ENCODE measurements at regions not wholly inside any gene's neighbourhood (a gene's known extent, or its start where the extent isn't known, plus 50 kb on each side); places are given as distances from the start of the nearest gene placed in this dataset.

DNA sequence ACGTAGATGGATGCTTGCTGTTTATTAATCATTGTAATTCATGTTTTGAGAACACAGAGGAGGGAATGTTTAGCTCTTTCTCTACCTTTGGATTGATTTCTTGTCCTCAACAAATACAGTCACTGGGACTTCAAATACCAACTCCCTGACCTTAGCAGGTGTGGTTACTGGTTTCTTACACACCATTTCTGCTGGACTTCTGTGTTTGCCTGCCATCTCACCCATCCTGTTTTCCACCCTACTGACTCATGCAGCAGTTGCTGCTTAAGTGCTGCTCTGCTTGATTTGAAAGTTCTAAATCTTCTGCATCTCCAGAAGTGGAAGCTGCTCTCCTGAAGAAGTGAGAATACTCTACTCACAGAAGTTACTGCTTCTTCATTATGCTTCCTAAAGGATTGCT lies 170.3 kb downstream of the ZPLD1 start:
- no peak for DNase-seq

DNA sequence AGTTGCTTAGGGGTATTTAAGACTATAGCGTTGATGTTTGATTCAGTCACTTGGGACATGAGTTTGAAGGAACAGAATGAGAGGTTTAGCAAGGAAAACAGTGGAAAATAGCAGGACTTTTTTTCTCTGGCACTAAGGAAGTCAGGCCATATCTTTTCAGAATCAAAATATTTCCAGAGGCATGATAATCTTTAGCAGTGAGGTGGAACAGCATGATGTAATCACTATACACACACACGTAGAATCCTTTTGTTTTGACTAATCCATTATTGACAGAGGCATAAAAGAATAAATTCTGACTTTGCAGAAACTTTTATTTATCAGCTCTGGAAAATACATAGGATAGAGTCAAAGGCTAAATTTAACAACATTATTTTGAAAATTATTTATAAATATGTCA lies 174.1 kb downstream of the ZPLD1 start:
- no peak for DNase-seq

DNA sequence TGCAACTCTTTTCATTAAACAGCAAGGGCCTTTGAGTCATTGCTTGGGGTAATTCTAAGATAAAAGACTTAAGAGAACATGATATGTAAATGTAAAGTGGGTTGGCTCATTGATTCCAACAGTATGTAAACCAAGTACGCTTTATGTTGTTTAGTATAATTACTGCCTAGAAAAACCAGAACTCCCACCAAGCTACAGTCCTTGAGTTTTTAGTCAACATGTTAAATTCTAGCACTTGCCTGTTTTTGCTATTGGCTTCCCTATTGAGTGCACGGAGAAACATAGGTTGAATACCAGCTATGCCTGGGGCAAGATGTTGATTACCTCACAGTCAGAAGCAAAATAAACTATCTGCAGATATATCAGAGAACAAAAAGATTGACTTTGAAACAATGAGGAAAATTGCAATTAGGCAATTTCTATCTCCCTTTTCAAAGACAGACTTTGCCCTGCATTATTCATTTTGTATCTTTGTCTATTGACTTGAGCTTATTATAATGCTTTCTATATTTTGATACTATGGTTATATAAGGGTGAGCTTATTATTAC lies 179.3 kb downstream of the ZPLD1 start:
- no peak for DNase-seq

DNA sequence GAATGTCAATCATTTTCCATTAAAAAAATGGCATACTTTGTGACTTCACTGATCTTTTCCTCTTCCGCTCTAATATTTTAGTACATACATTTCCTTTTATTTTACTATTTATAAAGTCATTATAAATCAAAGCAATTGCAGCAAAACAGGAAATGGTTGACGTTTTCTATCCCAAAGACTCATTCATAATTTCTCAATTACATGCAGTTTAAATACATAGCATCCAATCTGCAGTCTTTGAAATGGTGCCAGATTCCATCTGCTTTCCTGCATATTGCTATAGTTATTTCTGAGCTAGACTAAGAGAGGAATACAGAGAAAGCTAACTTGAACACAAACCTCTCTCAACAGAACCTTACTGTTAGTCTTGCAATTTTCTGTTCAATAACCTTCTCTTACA lies 179.8 kb downstream of the ZPLD1 start:
- no peak for DNase-seq

DNA sequence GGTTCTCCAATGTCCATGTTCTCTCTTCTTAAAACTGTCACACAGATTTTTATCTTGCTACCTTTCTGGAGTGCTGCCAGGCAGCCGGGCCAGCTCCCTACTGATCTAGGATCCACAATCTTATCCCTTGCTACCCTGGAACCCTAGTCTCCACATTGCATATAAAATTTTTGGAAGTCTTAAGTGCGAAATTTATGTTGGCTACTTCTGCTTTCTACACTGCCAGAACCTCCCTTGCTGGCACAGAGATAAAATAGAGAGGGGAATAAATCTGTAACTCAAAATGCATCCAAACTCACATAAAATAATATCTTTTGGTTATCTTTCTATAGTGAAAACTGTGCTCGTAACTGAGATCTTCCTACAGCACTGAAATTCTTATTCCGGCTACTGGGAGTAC lies 182.6 kb downstream of the ZPLD1 start:
- DNase-seq: no peak

DNA sequence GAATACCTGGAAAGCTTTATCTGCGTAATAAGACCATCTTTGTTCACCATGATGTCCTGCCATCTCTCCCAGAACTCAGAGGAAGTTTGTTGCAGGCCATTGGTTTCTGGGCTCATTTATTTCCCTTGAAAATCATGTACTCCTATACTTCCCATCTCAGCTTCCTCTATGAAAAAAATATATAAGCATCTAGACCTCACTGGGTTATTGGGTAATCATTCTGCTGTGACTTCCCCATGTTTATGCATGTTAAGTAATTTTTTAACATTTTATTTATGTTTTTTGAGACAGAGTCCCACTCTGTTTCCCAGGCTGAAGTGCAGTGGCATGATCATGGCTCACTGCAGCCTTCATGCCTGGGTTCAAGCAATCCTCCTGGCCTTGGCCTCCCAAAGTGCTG lies 184.5 kb downstream of the ZPLD1 start:
- no peak for DNase-seq

DNA sequence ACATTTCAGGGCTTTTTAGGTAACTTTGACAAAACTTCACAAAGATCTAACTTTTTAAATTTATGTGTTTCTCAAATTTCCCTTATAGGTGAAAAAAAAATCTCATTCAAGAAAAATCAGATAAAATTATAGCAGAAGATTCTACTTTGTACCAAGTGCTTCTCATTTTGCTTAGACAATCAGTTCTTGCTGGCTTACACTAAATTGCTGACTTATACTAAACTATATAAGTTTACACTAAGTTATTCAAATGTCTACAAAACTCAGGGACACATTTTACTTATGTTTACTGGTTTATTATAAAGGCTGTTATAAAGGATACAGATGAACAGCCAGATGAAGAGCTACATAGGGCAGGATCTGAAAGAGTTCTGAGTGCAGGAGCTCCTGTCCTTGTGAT lies 195.1 kb downstream of the ZPLD1 start:
- DNase-seq: no peak

DNA sequence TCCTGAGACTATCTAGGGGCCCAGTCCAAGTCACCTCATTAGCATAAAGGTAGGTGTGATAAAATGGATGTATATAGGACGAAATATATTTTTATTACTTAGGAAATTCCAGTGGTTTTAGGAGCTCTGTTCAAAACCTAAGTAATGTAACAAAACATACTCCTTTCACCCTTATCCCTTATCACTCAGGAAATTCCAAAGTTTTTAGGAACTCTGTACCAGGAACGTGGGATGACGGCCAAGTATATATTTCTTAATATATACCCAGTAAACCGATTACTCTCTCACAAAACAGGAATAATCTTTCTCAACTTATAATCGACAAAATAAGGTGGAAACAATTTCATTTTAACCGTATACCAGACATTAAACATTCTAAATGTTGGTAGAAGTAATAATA lies 195.7 kb downstream of the ZPLD1 start:
- no peak for DNase-seq

DNA sequence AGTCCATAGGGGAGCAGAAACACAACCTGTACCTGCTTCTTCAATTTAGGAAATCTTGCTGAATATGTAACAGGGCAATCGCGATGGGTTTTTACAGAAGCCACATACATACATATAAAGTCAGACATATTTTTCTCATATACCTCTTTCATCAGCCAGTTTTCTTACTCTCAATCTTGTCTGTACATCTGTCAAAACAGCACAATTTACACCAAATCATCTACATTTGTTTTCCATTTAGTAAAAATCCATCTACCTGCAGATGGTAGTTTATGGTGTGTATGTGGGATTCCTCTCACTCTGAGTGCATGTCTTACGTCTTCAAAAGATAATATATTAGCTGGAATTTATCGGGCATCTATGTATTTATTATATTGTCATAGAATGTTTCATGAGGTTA lies 208.7 kb downstream of the ZPLD1 start:
- DNase-seq: no peak

DNA sequence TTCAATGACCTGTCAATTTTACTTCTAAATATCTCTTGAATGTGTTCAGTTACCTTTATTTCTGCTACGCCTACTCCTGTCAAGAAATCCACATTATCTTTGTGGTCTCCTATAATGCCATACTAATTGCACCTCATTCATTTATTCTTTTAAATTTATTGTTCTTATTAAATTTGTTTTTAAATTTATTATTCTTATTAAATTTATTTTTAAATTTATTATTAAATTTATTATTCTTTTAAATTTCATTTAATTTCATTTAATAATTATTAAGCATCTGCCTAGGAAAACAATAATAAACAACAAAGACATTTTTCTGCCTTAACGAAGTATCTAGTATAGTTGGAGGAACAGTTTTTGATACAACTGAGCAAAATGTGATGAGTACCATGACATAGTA lies 211.7 kb downstream of the ZPLD1 start:
- no peak for DNase-seq

DNA sequence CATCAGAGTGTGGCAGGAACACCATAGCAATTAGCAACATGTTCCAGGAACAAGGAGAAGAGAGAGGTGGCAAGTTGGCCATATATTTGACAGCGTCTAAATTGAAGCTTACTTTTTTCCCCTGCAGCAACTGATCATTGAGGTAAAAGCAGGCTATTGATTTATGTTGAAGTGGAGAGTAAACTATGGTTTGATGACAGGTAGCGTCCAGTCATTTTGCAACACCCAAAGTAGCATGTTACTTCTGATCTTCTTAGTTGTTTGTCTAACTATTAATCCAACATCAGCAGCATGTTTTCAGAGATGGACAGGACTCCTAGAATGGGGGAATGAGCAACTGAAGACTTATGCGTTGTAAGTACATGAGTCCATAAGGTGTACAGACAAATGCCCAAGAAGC lies 225.8 kb downstream of the ZPLD1 start:
- DNase-seq: no peak

DNA sequence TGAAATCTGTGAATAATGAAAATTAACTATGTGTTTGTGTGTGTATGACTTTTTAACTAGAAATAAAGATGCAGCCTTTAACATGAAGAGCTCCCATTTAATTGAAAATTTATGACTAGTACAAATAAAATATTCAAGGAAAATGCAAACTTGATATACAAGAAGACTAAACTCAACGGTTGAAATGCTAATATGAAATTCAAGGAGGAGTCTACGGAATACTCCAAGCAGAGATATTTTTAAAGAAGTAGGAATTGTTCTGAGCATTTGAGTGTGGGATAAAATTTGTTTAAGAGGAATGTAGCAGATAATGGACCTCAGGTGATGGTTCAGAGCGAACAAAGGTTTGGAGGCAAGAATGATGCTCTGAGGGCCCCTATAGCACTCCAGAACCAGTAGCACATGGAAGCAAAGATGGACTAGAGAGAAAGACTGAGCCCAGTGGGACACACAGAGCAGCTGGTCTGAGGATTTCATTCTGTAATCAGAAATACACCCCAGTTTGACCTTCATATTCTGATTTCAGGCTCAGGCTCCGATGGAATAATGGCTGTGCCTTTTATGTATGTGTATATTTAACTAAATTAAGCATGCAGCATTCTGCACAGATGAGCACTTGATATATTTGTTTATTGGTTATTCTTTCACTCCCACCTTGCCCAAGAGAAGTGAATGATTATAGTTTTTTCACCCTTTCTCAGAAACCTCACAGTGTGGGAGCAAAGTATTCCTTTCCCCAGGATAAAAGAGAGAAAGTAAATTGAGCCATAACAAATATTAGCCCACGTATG lies 227.1 kb downstream of the ZPLD1 start:
- DNase-seq: no peak

DNA sequence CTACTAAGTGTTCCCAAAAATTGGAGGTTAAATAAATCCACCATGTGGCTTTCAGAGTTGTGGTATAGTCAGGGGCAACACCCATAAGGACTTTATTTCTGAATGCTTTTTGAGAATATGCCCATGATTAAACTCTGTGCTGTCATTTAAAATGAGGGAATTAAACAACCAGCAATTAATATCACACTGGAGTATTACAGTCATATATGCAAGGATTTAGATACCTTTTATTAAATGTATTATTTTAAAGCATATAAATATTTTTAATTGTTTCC lies 227.6 kb downstream of the ZPLD1 start:
- DNase-seq: no peak

DNA sequence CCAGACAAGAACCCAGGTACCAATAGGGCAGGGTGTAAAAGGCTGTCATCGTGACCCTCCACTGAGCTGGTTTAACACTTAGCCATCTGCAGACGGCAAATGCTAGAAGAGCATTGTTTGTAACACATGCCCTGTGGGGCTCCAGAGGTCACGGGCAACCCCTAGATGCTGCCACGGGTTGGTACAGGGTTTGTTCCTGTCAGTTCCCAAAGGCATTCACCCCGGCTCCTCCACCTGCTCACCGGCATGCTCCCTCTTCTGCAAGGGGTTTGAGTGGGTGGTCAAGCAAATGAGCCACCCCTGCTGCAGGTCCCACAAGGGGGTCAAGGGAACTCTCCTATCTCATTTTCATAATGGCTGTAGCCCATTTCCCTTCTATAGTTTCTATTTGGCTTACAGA lies 229.3 kb downstream of the ZPLD1 start:
- DNase-seq: no peak

DNA sequence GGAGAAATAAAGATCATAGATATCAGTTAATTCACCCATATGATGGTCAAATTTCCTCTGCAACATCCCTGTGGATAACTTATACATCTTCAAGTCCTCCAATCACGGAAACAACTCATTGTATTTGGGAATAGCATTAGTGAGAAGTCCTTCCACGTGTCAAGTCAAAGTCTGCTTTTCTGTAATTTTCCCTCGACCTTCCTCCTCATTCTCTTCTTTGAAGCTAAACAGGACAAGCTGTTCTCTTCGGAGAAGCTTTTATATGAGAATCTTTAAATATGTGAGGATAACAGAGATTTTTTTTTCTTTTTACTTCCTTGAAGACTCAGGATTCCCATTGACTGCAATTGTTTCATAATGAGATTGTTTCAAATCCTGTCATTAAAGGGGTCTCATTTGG lies 230.4 kb downstream of the ZPLD1 start:
- DNase-seq: no peak

DNA sequence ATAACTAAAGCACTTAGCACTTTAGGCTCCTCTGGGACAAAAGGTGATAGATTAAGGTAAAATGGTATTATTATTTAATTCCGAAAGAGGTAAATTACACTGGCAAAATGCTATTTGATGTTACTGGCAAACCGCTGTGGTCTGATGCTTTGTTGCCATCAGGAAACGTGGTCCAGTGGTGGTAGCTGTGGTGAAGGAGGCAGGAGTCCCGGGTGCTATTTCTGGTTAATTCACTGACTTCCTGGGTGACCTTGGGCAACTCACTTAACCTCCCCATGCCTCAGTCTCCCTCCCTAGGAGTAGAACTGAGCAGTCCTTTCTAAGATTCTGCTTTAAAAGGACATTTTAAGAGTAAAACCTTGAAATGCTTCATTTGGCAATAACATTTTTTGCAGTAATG lies 233.4 kb downstream of the ZPLD1 start:
- no peak for DNase-seq

DNA sequence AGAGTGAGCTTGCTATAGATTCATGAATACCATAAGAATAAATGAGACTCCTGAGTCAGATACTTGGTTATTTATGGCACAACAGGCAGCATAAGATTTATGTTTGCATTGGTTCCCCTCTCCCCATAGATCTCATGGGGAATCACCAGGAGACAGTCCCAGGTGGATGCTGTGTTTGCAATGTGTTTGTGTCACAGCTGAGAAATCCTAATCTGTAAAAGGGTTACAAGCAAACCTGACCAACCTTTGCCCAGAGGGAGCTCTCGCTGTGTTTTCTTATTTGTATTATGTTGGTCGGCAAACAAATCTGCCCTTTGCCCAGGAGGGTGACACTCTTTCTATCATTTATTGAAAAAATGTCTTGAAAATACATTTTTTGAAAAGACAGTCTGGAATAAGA lies 236.2 kb downstream of the ZPLD1 start:
- DNase-seq: no peak

DNA sequence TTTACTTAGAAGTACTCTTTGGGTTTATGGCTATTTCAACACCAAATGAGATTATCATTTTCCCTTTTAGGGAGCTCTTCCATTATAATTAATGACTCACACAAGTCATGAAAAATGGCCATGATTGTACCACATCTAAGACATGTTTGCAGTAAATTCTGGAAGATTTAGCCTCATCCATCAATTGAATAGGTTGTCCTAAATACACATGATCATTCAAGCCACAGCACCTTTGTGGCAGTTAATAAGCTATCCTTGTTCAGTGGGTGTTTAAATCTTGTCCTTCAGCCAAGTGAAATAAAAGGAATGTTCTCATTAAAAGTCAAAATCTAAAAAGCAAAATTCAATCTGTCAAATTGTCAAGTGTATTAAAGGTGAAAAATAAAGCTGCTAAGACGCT lies 237.5 kb downstream of the ZPLD1 start:
- no peak for DNase-seq

DNA sequence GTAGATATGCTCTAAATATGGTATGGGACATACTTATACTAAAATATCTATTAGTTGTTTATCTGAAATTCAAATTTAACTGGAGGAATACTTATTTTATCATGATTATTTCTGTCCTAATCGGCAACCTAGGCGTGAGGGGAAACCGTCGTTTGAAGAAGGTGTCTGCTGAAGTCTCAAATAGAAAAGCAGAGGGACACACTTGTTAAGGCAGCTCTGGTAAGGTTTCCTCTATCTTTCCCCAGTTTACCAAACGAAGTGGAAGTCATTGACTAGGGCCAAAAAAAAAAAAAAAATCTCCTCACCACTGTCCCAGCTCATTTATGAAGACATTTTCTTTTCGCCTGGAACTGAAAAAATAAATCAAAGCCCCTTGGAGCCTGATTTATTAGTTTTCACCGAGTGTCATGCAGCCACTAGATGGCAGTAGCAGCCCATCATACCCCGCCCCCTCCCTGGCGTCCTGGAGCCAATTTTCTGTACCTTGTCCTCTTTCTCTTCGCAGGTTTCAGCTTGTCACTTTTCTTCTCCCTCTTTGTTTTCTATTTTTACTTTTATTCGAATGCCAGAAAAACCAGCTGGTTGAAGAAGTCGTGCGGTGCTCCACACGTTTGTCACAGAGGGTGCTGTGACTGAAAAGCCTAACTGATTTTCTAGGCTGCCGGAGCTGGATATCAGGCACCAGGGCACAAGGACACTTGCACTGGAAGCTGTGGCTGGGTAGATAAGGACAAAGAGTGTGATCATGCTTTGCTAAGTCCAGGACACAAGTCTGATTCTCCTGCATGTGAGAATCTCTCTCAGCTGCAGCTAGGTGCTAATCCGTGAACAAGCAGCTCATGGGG lies 238.7 kb downstream of the ZPLD1 start:
- no peak for DNase-seq

DNA sequence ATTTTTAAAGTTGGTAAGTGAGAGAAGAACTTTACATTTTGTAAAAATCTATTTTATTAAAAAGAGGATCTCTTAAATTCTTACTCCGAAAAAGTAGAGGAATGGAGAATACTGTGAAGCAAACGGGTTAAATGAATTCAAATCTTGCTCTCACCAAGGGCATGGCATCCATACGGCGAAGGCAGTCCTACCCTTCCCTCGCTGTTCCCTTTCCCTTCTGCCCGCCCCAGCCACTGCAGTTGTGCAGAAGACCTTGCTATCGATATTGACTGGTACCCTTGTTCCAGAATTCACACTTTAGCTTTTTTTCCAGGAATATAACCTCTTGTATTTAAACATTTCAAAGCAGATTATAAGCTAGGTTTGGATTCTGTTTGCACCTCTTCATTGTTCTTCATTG lies 239.5 kb downstream of the ZPLD1 start:
- no peak for DNase-seq

DNA sequence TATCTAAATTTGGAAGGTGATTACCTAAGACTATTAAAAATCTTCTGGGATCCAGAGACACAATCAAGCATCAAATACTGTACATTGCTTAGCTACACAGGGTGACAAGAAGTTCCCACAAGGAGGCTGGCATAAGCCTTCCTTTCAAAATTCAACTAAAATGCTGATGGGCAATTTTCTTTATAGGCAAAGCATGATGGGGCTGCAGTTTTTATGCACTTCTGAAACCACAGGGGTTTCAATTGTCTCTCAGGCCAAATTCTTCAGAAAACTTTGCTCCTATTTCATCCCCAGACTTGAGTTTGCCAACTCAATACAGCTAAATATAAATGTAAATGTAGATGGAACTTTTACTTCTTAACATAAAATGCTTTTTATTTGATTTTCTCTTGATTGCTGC lies 241.6 kb downstream of the ZPLD1 start:
- no peak for DNase-seq

DNA sequence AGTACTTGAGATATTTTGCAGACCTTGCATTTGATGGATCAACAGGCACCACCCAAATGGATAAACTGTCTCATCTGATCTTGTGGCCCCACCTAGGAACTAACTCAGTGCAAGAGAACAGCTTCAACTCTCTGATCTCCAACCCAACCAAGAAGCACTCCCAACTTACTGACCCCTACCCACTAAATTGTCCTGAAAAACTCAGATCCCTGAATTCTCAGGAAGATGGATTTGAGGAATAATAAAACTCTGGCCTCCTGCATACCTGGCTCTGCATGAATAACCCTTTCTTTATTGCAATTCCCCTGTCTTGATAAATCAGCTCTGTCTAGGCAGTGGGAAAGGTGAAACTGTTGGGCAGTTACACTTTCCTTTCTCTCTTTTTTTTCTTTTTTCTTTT lies 247.9 kb downstream of the ZPLD1 start:
- no peak for DNase-seq

DNA sequence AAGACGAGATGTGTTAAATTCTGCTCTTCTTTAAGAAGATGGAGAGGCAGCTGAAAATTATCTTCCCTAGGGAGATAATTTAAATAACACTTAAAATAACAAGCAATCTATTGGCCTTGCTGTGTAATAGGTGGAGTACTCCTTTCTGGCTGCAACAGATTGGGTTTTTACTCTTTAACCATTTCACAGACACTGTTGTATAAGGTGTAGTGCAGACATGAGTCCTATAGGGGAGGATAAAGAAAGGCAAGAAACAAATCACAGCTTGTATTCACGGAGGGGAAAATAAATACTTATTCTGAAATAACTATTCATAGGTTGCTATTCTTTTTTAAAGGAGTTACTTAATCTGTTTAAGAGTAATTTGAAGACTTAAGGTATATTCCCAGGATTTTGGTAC lies 252.0 kb downstream of the ZPLD1 start:
- DNase-seq: no peak

DNA sequence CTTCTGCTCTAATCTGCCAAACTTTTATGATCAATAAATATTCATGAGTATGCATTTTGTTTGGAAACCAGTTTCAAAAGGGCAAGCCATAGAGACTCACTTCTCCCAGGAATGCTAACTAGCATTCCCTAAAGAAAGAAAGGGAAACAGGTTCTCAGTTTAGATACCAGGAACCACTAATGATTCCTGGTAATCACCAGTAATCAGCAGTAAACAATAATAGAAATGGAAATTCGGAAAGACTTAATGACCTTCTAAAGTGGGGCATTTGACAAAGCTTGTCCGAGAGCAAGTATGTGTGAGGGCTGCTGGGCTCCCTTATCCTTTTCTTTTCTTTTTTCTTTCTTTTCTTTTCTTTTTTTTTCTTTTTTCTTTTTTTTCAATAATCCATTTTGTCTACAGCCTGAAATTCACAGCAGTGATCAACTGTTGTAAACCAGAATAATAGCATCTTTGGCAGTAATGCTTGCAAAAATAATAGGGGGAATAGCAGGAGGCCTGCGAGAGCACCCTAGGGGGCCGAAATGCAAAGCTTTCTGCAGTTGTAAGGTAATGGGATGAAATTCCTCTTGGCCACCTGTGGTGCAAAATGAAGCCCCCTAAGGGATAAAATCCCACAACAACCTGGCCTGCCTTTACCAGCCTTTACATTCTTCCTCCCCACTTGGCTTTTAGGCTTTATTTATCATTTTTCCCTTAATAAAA lies 253.2 kb downstream of the ZPLD1 start:
- no peak for DNase-seq

All from GOT3 (cell line).